K562 (cell line): ENCODE measurements at regions not wholly inside any gene's neighbourhood (a gene's known extent, or its start where the extent isn't known, plus 50 kb on each side); places are given as distances from the start of the nearest gene placed in this dataset.

Experiments
- ATAC-seq: fragments of 200-7000 bp; cut with Tn5 transposase; 3 replicates; pipeline ENCODE4 v1.9.1; 2020; ENCODE audit warnings: moderate library complexity
- BruUV-seq: library from RNA; stranded (reverse); fragments of 400-500 nt; replicated peaks from 2 replicates; lab custom pipeline; 2021; lab: Mats Ljungman, UMichigan
- CTCF ChIA-PET: fragments of 300-600 bp; formaldehyde crosslinking; extraction: SDS; loops from one replicate; lab custom pipeline; 2021; ENCODE audit warnings: low intra/inter-chr PET ratio; lab: Yijun Ruan, JAX
- POLR2A ChIA-PET: fragments of 300-600, 350-650 bp; sonication (Branson Sonifier 250); formaldehyde crosslinking; extraction: SDS; loops from one replicate; lab custom pipeline; 2021; ENCODE audit warnings: antibody characterized with exemption, inconsistent platforms; lab: Yijun Ruan, JAX
- DNase-seq, 4 experiments: peaks; one replicate each; pipeline versions ENCODE4 v3.0.0 to v3.0.0-alpha.2; 2011 to 2018; ENCODE audit warnings: low spot score in 3 of 4, mixed read lengths in 3 of 4; ENCODE audit errors: extremely low read depth in 1 of 4
- FAIRE-seq: peaks from 2 replicates; lab custom pipeline; 2011; peaks lifted over from hg19 to GRCh38; lab: Jason Lieb, UNC
- H2AFZ ChIP-seq: 2 replicates; pipeline ENCODE4 v1.6.0; 2011; ENCODE audit warnings: low read depth, low read length, control low read depth, inconsistent platforms
- H3K27ac ChIP-seq: fragments of 200-600 bp; 3 replicates; pipeline ENCODE4 v1.8.0; 2011; ENCODE audit warnings: low read depth, mild to moderate bottlenecking, control low read depth, inconsistent platforms, low read length, moderate library complexity, mixed read lengths; ENCODE audit errors: extremely low read depth
- H3K27me3 ChIP-seq, 2 experiments: fragments of 300-600 bp in 1 of 2; 2 replicates in 1 of 2; 3 replicates in 1 of 2; pipeline versions ENCODE4 v1.6.0 to v1.8.0; 2011; ENCODE audit warnings: inconsistent platforms in 2 of 2, low read length in 2 of 2, mild to moderate bottlenecking in 1 of 2, mixed read lengths in 1 of 2, moderate library complexity in 1 of 2; ENCODE audit not compliant: control insufficient read depth in 2 of 2, insufficient read depth in 2 of 2
- H3K36me3 ChIP-seq: fragments of 300-600 bp; 3 replicates; pipeline ENCODE4 v1.8.0; 2011; ENCODE audit warnings: mild to moderate bottlenecking, low read length, inconsistent platforms; ENCODE audit not compliant: control insufficient read depth, insufficient read depth
- H3K4me1 ChIP-seq, 2 experiments: fragments of 200-600 bp in 1 of 2; replicated peaks in 1 of 2; 2 replicates in 1 of 2; 3 replicates in 1 of 2; pipeline versions ENCODE4 v1.5.1 to v1.8.0; 2011; ENCODE audit warnings: inconsistent platforms in 2 of 2, low read length in 2 of 2, mild to moderate bottlenecking in 1 of 2, mixed read lengths in 1 of 2, moderate library complexity in 1 of 2; ENCODE audit not compliant: control insufficient read depth in 2 of 2, insufficient read depth in 2 of 2
- H3K4me2 ChIP-seq: 2 replicates; pipeline ENCODE4 v1.6.1; 2011; ENCODE audit warnings: low read length, control low read depth, inconsistent platforms, mixed read lengths; ENCODE audit not compliant: insufficient read depth
- H3K4me3 ChIP-seq: fragments of 200-600 bp; sonication (generic), shearing (Covaris generic); 2 replicates; pipeline ENCODE4 v1.5.1; 2016; ENCODE audit warnings: control low read depth, inconsistent platforms
- H3K79me2 ChIP-seq: fragments of 200-600 bp; 3 replicates; pipeline ENCODE4 v1.8.0; 2011; ENCODE audit warnings: low read length, inconsistent platforms; ENCODE audit not compliant: control insufficient read depth, insufficient read depth
- H3K9ac ChIP-seq, 2 experiments: 2 replicates each; pipeline versions ENCODE4 v1.6.0 to v1.6.1; 2011; ENCODE audit warnings: low read depth in 2 of 2, low read length in 2 of 2, control low read depth in 1 of 2, inconsistent platforms in 1 of 2, mild to moderate bottlenecking in 1 of 2, mixed read lengths in 1 of 2; ENCODE audit not compliant: insufficient read depth in 1 of 2
- H3K9me1 ChIP-seq: one replicate; pipeline ENCODE4 v1.6.0; 2011; ENCODE audit warnings: inconsistent platforms, mild to moderate bottlenecking, low read length, moderate library complexity; ENCODE audit not compliant: control insufficient read depth, insufficient read depth
- H3K9me3 ChIP-seq: replicated peaks from 2 replicates; pipeline ENCODE4 v1.5.1; 2011; ENCODE audit warnings: low read depth, low read length, inconsistent platforms; ENCODE audit not compliant: control insufficient read depth, insufficient read depth
- H4K20me1 ChIP-seq: replicated peaks from 2 replicates; pipeline ENCODE4 v1.6.1; 2011; ENCODE audit warnings: low read length, inconsistent platforms, mixed read lengths; ENCODE audit not compliant: control insufficient read depth, insufficient read depth
- BHLHE40 ChIP-seq: IDR thresholded peaks from 2 replicates; pipeline ENCODE4 v1.6.1; 2011; ENCODE audit warnings: low read length, improper control_type of control experiment
- MCM3 ChIP-seq: fragments of 450-650 bp; IDR thresholded peaks from 2 replicates; pipeline ENCODE4 v1.6.1; 2016
- SUPT5H ChIP-seq: fragments of 450-650 bp; IDR thresholded peaks from 2 replicates; pipeline ENCODE4 v1.6.1; 2016
- WGBS: fragments of 100-300 bp; shearing (Covaris generic); methylation state at CpG from one replicate; pipeline ENCODE4 v1.1.6; 2016; ENCODE audit warnings: low coverage, mixed read lengths; ENCODE audit not compliant: insufficient coverage; ENCODE audit errors: missing lambda C conversion rate; 5-methylcytosine and 5-hydroxymethylcytosine counted together
- in situ Hi-C: fragments of 300-500 bp; cut with MboI; formaldehyde crosslinking; loops from 4 replicates; pipeline ENCODE4 v1.15.0; 2018; ENCODE audit warnings: inconsistent platforms, mixed read lengths
- intact Hi-C: fragments of 100-400 bp; cut with micrococcal nuclease; formaldehyde crosslinking; loops from 2 replicates; pipeline ENCODE4 v1.14.2; 2022
- TF ChIP-seq, protein P1 (sequence below): fragments of 450-650 bp; IDR thresholded peaks from 2 replicates; pipeline ENCODE4 v1.6.1; 2018; ENCODE audit not compliant: partially characterized antibody
- TF ChIP-seq, protein P2 (sequence below): fragments of 450-650 bp; IDR thresholded peaks from 2 replicates; pipeline ENCODE4 v1.6.1; 2017; ENCODE audit warnings: antibody characterized with exemption, mild to moderate bottlenecking
- TF ChIP-seq, protein P3 (sequence below): sonication (generic); formaldehyde crosslinking; IDR thresholded peaks from 2 replicates; pipeline ENCODE4 v1.8.1; 2023; ENCODE audit warnings: mild to moderate bottlenecking, missing genetic modification reagents
- TF ChIP-seq, protein P4 (sequence below): sonication (generic); formaldehyde crosslinking; IDR thresholded peaks from 2 replicates; pipeline ENCODE4 v1.8.0; 2022; ENCODE audit warnings: mild to moderate bottlenecking, missing genetic modification reagents
- TF ChIP-seq, protein P5 (sequence below), 2 experiments: fragments of 450-650 bp; IDR thresholded peaks; 2 replicates each; pipeline ENCODE4 v1.6.1; 2016

DNA sequence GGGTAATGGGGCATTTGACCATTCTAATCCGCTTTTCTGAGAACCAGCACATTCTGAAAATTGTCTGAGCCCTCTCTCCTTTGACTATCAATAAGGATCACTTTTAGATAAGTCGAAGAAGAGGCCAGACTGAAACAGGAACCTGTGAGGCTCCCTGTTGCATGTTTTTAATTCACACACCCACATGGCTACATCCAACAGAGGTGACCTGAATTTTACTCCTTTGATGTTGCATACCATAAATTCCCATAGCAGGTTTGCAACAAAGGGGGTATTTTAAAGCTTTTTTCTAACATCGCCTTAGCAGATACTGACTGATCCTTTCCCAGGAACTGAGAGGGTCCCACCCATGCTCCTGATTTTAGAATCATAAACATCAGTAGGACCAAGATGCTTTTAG lies 450.8 kb downstream of the USP25 start (continued):
- TF ChIP-seq, protein P1, sequence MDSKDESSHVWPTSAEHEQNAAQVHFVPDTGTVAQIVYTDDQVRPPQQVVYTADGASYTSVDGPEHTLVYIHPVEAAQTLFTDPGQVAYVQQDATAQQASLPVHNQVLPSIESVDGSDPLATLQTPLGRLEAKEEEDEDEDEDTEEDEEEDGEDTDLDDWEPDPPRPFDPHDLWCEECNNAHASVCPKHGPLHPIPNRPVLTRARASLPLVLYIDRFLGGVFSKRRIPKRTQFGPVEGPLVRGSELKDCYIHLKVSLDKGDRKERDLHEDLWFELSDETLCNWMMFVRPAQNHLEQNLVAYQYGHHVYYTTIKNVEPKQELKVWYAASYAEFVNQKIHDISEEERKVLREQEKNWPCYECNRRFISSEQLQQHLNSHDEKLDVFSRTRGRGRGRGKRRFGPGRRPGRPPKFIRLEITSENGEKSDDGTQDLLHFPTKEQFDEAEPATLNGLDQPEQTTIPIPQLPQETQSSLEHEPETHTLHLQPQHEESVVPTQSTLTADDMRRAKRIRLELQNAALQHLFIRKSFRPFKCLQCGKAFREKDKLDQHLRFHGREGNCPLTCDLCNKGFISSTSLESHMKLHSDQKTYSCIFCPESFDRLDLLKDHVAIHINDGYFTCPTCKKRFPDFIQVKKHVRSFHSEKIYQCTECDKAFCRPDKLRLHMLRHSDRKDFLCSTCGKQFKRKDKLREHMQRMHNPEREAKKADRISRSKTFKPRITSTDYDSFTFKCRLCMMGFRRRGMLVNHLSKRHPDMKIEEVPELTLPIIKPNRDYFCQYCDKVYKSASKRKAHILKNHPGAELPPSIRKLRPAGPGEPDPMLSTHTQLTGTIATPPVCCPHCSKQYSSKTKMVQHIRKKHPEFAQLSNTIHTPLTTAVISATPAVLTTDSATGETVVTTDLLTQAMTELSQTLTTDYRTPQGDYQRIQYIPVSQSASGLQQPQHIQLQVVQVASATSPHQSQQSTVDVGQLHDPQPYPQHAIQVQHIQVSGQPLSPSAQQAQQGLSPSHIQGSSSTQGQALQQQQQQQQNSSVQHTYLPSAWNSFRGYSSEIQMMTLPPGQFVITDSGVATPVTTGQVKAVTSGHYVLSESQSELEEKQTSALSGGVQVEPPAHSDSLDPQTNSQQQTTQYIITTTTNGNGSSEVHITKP = no peak
- TF ChIP-seq MCM3 = no peak

DNA sequence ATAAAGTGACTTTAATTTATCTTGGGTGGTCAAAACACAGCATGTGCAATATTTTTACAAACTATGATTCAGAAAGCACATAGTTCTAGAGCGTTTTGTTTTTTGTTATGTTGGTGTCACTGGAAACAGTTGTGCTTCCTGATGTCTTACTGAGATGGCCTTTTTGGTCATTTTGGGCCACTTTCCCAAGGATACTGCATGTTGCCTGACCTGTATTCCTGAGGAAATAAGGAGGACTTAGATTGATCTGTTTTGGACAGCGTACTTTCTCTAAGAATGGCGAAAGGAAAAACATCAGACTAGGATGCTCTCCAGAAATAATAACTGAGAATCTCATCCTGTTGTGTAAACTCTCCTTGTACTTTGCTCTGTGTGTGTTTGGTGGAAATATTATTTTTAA lies 451.2 kb downstream of the USP25 start:
- ChIA-PET POLR2A (no interaction called here), CTCF (no interaction called here)
- Histone ChIP-seq H4K20me1 (no peaks in the 10 kb centered on the region), H3K79me2 (no peaks in the 10 kb centered on the region), H3K4me2 (no peak overlapping the region), H3K9ac (no peak overlapping the region), H3K4me3 (no peak overlapping the region), H3K9me1 (no peaks in the 10 kb centered on the region), H3K27me3 (no peaks in the 10 kb centered on the region), H3K4me1 (no peaks in the 10 kb centered on the region), H2AFZ (no peak overlapping the region), H3K36me3 (no peaks in the 10 kb centered on the region), H3K9me3 (no peaks in the 10 kb centered on the region), H3K27ac (no peak overlapping the region)
- intact Hi-C loops (no loop called here), in situ Hi-C loops (no loop called here)
- FAIRE-seq (no peak), DNase-seq (no peak), ATAC-seq (no peak)
- no TSS peak for BruUV-seq
- WGBS = 3% methylated on average over 3 of the region's 3 CpGs
- TF ChIP-seq, protein P2, sequence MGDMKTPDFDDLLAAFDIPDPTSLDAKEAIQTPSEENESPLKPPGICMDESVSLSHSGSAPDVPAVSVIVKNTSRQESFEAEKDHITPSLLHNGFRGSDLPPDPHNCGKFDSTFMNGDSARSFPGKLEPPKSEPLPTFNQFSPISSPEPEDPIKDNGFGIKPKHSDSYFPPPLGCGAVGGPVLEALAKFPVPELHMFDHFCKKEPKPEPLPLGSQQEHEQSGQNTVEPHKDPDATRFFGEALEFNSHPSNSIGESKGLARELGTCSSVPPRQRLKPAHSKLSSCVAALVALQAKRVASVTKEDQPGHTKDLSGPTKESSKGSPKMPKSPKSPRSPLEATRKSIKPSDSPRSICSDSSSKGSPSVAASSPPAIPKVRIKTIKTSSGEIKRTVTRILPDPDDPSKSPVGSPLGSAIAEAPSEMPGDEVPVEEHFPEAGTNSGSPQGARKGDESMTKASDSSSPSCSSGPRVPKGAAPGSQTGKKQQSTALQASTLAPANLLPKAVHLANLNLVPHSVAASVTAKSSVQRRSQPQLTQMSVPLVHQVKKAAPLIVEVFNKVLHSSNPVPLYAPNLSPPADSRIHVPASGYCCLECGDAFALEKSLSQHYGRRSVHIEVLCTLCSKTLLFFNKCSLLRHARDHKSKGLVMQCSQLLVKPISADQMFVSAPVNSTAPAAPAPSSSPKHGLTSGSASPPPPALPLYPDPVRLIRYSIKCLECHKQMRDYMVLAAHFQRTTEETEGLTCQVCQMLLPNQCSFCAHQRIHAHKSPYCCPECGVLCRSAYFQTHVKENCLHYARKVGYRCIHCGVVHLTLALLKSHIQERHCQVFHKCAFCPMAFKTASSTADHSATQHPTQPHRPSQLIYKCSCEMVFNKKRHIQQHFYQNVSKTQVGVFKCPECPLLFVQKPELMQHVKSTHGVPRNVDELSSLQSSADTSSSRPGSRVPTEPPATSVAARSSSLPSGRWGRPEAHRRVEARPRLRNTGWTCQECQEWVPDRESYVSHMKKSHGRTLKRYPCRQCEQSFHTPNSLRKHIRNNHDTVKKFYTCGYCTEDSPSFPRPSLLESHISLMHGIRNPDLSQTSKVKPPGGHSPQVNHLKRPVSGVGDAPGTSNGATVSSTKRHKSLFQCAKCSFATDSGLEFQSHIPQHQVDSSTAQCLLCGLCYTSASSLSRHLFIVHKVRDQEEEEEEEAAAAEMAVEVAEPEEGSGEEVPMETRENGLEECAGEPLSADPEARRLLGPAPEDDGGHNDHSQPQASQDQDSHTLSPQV = no peak
- TF ChIP-seq SUPT5H = no peak
- TF ChIP-seq, protein P3, sequence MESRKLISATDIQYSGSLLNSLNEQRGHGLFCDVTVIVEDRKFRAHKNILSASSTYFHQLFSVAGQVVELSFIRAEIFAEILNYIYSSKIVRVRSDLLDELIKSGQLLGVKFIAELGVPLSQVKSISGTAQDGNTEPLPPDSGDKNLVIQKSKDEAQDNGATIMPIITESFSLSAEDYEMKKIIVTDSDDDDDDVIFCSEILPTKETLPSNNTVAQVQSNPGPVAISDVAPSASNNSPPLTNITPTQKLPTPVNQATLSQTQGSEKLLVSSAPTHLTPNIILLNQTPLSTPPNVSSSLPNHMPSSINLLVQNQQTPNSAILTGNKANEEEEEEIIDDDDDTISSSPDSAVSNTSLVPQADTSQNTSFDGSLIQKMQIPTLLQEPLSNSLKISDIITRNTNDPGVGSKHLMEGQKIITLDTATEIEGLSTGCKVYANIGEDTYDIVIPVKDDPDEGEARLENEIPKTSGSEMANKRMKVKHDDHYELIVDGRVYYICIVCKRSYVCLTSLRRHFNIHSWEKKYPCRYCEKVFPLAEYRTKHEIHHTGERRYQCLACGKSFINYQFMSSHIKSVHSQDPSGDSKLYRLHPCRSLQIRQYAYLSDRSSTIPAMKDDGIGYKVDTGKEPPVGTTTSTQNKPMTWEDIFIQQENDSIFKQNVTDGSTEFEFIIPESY (CRISPR knock-in tag) = no peak
- TF ChIP-seq, protein P4, sequence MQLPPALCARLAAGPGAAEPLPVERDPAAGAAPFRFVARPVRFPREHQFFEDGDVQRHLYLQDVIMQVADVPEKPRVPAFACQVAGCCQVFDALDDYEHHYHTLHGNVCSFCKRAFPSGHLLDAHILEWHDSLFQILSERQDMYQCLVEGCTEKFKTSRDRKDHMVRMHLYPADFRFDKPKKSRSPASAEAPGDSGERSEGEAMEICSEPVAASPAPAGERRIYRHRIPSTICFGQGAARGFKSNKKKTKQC (CRISPR knock-in tag) = no peak
- TF ChIP-seq, protein P5, sequence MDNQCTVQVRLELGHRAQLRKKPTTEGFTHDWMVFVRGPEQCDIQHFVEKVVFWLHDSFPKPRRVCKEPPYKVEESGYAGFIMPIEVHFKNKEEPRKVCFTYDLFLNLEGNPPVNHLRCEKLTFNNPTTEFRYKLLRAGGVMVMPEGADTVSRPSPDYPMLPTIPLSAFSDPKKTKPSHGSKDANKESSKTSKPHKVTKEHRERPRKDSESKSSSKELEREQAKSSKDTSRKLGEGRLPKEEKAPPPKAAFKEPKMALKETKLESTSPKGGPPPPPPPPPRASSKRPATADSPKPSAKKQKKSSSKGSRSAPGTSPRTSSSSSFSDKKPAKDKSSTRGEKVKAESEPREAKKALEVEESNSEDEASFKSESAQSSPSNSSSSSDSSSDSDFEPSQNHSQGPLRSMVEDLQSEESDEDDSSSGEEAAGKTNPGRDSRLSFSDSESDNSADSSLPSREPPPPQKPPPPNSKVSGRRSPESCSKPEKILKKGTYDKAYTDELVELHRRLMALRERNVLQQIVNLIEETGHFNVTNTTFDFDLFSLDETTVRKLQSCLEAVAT (IDR thresholded peaks at IDR 0.05) = no peak
- TF ChIP-seq BHLHE40 = no peak
